ENCODE measurements at regions not wholly inside any gene's neighbourhood (a gene's known extent, or its start where the extent isn't known, plus 50 kb on each side); places are given as distances from the start of the nearest gene placed in this dataset.
"Not testable (repeated sequence)": the region's sequence is repeated elsewhere in the genome, so short reads cannot be mapped to it uniquely, and the experiment has no call there.

GRCh38 chr5:155529362-155529761 lies 515.8 kb downstream of the KIF4B start:
- no peak for DNase-seq

- DNase-seq = no peak
Observed at GRCh38 chr5:155530046-155530445, 516.5 kb downstream of the KIF4B start.

GRCh38 chr5:155532621-155533311 lies 519.2 kb downstream of the KIF4B start:
- DNase-seq = no peak

- DNase-seq = no peak
Observed at GRCh38 chr5:155540000-155540595, 526.5 kb downstream of the KIF4B start.

- DNase-seq = no peak
Observed at GRCh38 chr5:155546075-155546474, 532.5 kb downstream of the KIF4B start.

GRCh38 chr5:155554500-155554899 lies 540.9 kb downstream of the KIF4B start:
- no peak for DNase-seq

- no peak for DNase-seq
Observed at GRCh38 chr5:155556222-155556621, 542.7 kb downstream of the KIF4B start.

GRCh38 chr5:155556700-155557099 lies 543.1 kb downstream of the KIF4B start:
- DNase-seq = no peak

GRCh38 chr5:155562158-155562557 lies 548.6 kb downstream of the KIF4B start:
- no peak for DNase-seq

GRCh38 chr5:155564541-155564940 lies 551.0 kb downstream of the KIF4B start:
- DNase-seq = no peak

GRCh38 chr5:155575861-155576260 lies 562.3 kb downstream of the KIF4B start:
- no peak for DNase-seq

- DNase-seq = not testable (repeated sequence)
Observed at GRCh38 chr5:155586808-155587207, 573.3 kb downstream of the KIF4B start.

GRCh38 chr5:155587458-155587857 lies 573.9 kb downstream of the KIF4B start:
- DNase-seq = no peak

- DNase-seq = no peak
Observed at GRCh38 chr5:155591273-155591672, 577.7 kb downstream of the KIF4B start.

- no peak for DNase-seq
Observed at GRCh38 chr5:155594270-155594669, 580.7 kb downstream of the KIF4B start.

- DNase-seq = no peak
Observed at GRCh38 chr5:155595791-155596190, 582.2 kb downstream of the KIF4B start.

- no peak for DNase-seq
Observed at GRCh38 chr5:155598552-155598951, 585.0 kb downstream of the KIF4B start.

GRCh38 chr5:155605920-155606319 lies 592.4 kb downstream of the KIF4B start:
- DNase-seq = no peak

GRCh38 chr5:155616779-155617392 lies 603.3 kb downstream of the KIF4B start:
- peak; percentile 36 for DNase-seq

- DNase-seq = no peak
Observed at GRCh38 chr5:155619688-155620087, 606.1 kb downstream of the KIF4B start.

- no peak for DNase-seq
Observed at GRCh38 chr5:155620821-155621410, 607.4 kb downstream of the KIF4B start.

GRCh38 chr5:155624597-155625241 lies 611.2 kb downstream of the KIF4B start:
- no peak for DNase-seq

GRCh38 chr5:155625315-155625714 lies 611.8 kb downstream of the KIF4B start:
- DNase-seq = no peak
